ENCODE measurements at regions not wholly inside any gene's neighbourhood (a gene's known extent, or its start where the extent isn't known, plus 50 kb on each side); places are given as distances from the start of the nearest gene placed in this dataset.

DNA sequence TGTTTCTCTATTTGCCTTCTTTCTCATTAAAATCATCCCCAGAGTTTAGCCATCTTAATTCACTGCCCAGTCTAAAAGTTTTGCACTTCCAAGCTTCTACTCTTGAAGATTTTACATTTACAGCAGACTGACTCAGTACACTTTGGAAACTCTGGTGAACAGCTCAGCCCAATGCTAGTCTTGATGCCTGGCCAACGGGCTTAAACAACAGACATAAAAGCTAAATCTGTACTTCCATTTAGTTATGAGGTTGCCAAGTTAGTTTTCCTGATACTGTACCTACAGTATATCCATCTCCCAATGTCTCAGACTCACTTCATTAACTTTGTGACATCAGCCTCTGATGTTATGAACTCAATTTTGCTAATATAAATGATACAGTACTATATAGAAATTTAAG is 891.8 kb upstream of the SOX9 start (continued):
- TF ChIP-seq, protein P1, sequence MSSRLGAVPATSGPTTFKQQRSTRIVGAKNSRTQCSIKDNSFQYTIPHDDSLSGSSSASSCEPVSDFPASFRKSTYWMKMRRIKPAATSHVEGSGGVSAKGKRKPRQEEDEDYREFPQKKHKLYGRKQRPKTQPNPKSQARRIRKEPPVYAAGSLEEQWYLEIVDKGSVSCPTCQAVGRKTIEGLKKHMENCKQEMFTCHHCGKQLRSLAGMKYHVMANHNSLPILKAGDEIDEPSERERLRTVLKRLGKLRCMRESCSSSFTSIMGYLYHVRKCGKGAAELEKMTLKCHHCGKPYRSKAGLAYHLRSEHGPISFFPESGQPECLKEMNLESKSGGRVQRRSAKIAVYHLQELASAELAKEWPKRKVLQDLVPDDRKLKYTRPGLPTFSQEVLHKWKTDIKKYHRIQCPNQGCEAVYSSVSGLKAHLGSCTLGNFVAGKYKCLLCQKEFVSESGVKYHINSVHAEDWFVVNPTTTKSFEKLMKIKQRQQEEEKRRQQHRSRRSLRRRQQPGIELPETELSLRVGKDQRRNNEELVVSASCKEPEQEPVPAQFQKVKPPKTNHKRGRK (CRISPR knock-in tag; IDR thresholded peaks at IDR 0.05; ENCODE audit: borderline replicate concordance): no peak
- TF ChIP-seq NFYB (CRISPR knock-in tag; conservative IDR thresholded peaks at IDR 0.05; ENCODE audit: low read depth) (no peak), NR2C2 (CRISPR knock-in tag; IDR thresholded peaks at IDR 0.05) (no peak), PRRX2 (CRISPR knock-in tag; IDR thresholded peaks at IDR 0.05) (no peak), ZNF263 (CRISPR knock-in tag; IDR thresholded peaks at IDR 0.05; ENCODE audit: low read depth) (no peak), NR3C1 (CRISPR knock-in tag; conservative IDR thresholded peaks at IDR 0.05; ENCODE audit: low read depth) (no peak)
- TF ChIP-seq, protein P2, sequence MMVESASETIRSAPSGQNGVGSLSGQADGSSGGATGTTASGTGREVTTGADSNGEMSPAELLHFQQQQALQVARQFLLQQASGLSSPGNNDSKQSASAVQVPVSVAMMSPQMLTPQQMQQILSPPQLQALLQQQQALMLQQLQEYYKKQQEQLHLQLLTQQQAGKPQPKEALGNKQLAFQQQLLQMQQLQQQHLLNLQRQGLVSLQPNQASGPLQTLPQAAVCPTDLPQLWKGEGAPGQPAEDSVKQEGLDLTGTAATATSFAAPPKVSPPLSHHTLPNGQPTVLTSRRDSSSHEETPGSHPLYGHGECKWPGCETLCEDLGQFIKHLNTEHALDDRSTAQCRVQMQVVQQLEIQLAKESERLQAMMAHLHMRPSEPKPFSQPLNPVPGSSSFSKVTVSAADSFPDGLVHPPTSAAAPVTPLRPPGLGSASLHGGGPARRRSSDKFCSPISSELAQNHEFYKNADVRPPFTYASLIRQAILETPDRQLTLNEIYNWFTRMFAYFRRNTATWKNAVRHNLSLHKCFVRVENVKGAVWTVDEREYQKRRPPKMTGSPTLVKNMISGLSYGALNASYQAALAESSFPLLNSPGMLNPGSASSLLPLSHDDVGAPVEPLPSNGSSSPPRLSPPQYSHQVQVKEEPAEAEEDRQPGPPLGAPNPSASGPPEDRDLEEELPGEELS (CRISPR knock-in tag; IDR thresholded peaks at IDR 0.05): no peak
- TF ChIP-seq, protein P3, sequence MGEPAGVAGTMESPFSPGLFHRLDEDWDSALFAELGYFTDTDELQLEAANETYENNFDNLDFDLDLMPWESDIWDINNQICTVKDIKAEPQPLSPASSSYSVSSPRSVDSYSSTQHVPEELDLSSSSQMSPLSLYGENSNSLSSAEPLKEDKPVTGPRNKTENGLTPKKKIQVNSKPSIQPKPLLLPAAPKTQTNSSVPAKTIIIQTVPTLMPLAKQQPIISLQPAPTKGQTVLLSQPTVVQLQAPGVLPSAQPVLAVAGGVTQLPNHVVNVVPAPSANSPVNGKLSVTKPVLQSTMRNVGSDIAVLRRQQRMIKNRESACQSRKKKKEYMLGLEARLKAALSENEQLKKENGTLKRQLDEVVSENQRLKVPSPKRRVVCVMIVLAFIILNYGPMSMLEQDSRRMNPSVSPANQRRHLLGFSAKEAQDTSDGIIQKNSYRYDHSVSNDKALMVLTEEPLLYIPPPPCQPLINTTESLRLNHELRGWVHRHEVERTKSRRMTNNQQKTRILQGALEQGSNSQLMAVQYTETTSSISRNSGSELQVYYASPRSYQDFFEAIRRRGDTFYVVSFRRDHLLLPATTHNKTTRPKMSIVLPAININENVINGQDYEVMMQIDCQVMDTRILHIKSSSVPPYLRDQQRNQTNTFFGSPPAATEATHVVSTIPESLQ (CRISPR knock-in tag; IDR thresholded peaks at IDR 0.05): no peak

DNA sequence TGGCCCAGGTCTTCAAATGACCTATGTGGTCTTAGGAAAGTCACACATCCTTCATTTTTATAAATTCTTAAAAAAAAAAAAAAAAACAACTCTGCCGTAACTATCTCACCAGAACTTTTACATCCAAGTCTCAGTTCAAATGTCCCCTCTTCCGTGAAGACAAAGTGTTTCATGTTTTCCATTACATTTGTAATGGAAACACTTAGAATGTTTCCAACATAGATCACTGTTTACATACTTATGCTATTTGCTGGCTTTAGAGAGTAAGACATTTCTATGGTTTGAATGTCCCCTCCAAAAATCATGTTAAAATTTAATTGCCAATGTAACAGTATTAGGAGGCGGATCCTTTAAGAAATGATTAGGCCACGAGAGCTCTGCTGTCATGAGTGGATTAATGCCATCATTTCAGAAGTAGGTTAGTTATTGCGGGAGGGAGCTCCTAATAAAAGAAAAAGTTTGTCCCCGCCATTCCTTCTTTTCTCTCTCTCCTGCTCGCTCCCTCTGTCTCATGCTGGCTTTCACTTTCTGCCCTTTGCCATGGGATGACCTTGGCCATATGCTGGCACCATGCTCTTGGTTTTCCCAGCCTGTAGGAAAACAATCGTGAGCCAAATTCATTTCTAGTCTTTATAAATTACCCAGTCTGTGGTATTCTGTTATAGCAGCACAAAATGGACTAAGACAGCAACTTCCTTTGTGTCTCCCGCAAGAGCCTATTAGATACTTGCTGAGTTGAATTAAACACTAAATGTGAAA is 887.8 kb upstream of the SOX9 start:
- H3K9me3 Mint-ChIP-seq: no peaks in the 10 kb centered on the region
- no peaks in the 10 kb centered on the region for H3K27me3 Mint-ChIP-seq (ENCODE audit: low read depth)
- no peak overlapping the region for H3K4me3 Mint-ChIP-seq
- H3K4me1 Mint-ChIP-seq: no peaks in the 10 kb centered on the region
- H3K36me3 Mint-ChIP-seq: no peaks in the 10 kb centered on the region
- DNase-seq (ENCODE audit: low spot score) (no peak), ATAC-seq (no peak)
- ChIA-PET POLR2A (no interaction called here), CTCF (no interaction called here)
- no peak overlapping the region for H3K27ac Mint-ChIP-seq
- TF ChIP-seq, protein P4, sequence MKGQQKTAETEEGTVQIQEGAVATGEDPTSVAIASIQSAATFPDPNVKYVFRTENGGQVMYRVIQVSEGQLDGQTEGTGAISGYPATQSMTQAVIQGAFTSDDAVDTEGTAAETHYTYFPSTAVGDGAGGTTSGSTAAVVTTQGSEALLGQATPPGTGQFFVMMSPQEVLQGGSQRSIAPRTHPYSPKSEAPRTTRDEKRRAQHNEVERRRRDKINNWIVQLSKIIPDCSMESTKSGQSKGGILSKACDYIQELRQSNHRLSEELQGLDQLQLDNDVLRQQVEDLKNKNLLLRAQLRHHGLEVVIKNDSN (CRISPR knock-in tag; IDR thresholded peaks at IDR 0.05): no peak
- no peak for TF ChIP-seq ETV6 (CRISPR knock-in tag; IDR thresholded peaks at IDR 0.05)
- TF ChIP-seq, protein P5, sequence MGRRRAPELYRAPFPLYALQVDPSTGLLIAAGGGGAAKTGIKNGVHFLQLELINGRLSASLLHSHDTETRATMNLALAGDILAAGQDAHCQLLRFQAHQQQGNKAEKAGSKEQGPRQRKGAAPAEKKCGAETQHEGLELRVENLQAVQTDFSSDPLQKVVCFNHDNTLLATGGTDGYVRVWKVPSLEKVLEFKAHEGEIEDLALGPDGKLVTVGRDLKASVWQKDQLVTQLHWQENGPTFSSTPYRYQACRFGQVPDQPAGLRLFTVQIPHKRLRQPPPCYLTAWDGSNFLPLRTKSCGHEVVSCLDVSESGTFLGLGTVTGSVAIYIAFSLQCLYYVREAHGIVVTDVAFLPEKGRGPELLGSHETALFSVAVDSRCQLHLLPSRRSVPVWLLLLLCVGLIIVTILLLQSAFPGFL (CRISPR knock-in tag; IDR thresholded peaks at IDR 0.05; ENCODE audit: borderline replicate concordance): no peak
- TF ChIP-seq JAZF1 (CRISPR knock-in tag; IDR thresholded peaks at IDR 0.05): no peak
- TF ChIP-seq, protein P6, sequence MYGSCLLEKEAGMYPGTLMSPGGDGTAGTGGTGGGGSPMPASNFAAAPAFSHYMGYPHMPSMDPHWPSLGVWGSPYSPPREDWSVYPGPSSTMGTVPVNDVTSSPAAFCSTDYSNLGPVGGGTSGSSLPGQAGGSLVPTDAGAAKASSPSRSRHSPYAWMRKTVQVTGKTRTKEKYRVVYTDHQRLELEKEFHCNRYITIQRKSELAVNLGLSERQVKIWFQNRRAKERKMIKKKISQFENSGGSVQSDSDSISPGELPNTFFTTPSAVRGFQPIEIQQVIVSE (CRISPR knock-in tag; IDR thresholded peaks at IDR 0.05; ENCODE audit: borderline replicate concordance): no peak
- TF ChIP-seq, protein P7, sequence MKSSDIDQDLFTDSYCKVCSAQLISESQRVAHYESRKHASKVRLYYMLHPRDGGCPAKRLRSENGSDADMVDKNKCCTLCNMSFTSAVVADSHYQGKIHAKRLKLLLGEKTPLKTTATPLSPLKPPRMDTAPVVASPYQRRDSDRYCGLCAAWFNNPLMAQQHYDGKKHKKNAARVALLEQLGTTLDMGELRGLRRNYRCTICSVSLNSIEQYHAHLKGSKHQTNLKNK (CRISPR knock-in tag; IDR thresholded peaks at IDR 0.05): no peak
- TF ChIP-seq, protein P8, sequence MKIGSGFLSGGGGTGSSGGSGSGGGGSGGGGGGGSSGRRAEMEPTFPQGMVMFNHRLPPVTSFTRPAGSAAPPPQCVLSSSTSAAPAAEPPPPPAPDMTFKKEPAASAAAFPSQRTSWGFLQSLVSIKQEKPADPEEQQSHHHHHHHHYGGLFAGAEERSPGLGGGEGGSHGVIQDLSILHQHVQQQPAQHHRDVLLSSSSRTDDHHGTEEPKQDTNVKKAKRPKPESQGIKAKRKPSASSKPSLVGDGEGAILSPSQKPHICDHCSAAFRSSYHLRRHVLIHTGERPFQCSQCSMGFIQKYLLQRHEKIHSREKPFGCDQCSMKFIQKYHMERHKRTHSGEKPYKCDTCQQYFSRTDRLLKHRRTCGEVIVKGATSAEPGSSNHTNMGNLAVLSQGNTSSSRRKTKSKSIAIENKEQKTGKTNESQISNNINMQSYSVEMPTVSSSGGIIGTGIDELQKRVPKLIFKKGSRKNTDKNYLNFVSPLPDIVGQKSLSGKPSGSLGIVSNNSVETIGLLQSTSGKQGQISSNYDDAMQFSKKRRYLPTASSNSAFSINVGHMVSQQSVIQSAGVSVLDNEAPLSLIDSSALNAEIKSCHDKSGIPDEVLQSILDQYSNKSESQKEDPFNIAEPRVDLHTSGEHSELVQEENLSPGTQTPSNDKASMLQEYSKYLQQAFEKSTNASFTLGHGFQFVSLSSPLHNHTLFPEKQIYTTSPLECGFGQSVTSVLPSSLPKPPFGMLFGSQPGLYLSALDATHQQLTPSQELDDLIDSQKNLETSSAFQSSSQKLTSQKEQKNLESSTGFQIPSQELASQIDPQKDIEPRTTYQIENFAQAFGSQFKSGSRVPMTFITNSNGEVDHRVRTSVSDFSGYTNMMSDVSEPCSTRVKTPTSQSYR (CRISPR knock-in tag; IDR thresholded peaks at IDR 0.05): no peak
- TF ChIP-seq, protein P9, sequence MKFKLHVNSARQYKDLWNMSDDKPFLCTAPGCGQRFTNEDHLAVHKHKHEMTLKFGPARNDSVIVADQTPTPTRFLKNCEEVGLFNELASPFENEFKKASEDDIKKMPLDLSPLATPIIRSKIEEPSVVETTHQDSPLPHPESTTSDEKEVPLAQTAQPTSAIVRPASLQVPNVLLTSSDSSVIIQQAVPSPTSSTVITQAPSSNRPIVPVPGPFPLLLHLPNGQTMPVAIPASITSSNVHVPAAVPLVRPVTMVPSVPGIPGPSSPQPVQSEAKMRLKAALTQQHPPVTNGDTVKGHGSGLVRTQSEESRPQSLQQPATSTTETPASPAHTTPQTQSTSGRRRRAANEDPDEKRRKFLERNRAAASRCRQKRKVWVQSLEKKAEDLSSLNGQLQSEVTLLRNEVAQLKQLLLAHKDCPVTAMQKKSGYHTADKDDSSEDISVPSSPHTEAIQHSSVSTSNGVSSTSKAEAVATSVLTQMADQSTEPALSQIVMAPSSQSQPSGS (CRISPR knock-in tag; IDR thresholded peaks at IDR 0.05; ENCODE audit: borderline replicate concordance, low read depth): no peak
- no peak for TF ChIP-seq TCF7 (CRISPR knock-in tag; IDR thresholded peaks at IDR 0.05; ENCODE audit: low read depth)
- TF ChIP-seq CBFB (CRISPR knock-in tag; IDR thresholded peaks at IDR 0.05; ENCODE audit: low read depth): no peak
- no peak for TF ChIP-seq ZNF317 (CRISPR knock-in tag; IDR thresholded peaks at IDR 0.05; ENCODE audit: borderline replicate concordance, low read depth)
- no peak for TF ChIP-seq MYBL2 (CRISPR knock-in tag; IDR thresholded peaks at IDR 0.05)
